ENCODE measurements at regions not wholly inside any gene's neighbourhood (a gene's known extent, or its start where the extent isn't known, plus 50 kb on each side); places are given as distances from the start of the nearest gene placed in this dataset.

DNA sequence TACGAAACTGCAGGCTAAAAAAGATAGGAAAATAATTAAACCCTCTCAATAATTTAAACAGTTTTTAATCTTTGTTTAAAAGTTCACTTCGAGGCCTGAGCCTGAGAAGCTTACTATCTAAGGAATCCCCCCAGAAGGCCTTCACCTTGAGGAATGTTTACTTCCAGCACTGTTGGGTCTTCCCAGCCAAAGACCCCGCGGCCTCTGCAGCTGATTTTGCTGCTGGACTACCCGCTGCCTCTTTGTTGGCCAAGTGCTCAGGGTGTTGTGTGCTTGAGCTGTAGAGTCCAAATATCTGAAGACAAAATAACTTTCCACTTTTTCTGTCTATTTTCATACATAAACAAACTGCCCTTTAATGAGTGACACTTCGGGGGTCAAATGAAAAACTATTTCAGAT is 292.7 kb downstream of the GLRX3 start:
- Histone ChIP-seq H3K36me3 (no peaks in the 10 kb centered on the region), H3K4me3 (no peak overlapping the region), H3K9me3 (peaks cover 0 to 5% (median 0%) of the 10 kb centered on the region in 4 donors)

DNA sequence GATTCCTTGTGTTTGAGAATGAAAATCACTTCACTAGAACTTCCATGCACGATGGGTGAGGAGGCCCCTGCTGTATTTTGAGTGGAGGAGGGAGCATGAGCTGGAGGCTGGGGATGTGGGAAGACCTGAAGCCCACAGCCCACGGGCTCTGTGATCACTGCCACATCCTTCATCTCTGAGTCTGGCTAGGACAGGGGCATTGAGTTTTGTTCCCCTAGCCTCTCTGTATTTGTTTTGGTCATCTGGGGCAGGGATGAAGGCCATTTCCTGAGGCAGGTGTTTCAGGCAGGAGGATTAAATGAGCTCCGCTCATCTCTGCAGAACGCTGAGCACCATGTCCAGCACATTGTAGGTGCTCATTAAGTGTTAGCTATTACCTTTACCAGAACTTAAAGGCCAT is 293.6 kb downstream of the GLRX3 start:
- Histone ChIP-seq H3K36me3 (no peaks in the 10 kb centered on the region), H3K4me1 (no peaks in the 10 kb centered on the region), H3K27me3 (no peaks in the 10 kb centered on the region), H3K27ac (no peak overlapping the region), H3K9me3 (peaks cover 0 to 10% (median 0%) of the 10 kb centered on the region in 4 donors), H3K4me3 (no peak overlapping the region)
- WGBS, 2 donors, result 78 to 90% methylated on average over 4 of the region's 4 CpGs
- TF ChIP-seq EP300 (IDR thresholded peaks at IDR 0.05) (no peak), POLR2A (IDR thresholded peaks at IDR 0.05) (no peak)
- TF ChIP-seq, protein P1, sequence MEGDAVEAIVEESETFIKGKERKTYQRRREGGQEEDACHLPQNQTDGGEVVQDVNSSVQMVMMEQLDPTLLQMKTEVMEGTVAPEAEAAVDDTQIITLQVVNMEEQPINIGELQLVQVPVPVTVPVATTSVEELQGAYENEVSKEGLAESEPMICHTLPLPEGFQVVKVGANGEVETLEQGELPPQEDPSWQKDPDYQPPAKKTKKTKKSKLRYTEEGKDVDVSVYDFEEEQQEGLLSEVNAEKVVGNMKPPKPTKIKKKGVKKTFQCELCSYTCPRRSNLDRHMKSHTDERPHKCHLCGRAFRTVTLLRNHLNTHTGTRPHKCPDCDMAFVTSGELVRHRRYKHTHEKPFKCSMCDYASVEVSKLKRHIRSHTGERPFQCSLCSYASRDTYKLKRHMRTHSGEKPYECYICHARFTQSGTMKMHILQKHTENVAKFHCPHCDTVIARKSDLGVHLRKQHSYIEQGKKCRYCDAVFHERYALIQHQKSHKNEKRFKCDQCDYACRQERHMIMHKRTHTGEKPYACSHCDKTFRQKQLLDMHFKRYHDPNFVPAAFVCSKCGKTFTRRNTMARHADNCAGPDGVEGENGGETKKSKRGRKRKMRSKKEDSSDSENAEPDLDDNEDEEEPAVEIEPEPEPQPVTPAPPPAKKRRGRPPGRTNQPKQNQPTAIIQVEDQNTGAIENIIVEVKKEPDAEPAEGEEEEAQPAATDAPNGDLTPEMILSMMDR (IDR thresholded peaks at IDR 0.05), result no peak
- DNase-seq (ENCODE audit: low spot score in 2 of 2), result no peak

More for the DNA sequence above, 292.7 kb downstream of the GLRX3 start:
- H3K27ac ChIP-seq, result no peak overlapping the region
- no peaks in the 10 kb centered on the region for H3K27me3 ChIP-seq
- no peak for DNase-seq (ENCODE audit: low spot score in 2 of 2)
- 77 to 78% methylated on average over 6 of the region's 6 CpGs for WGBS, 2 donors
- H3K4me1 ChIP-seq, result no peaks in the 10 kb centered on the region
- TF ChIP-seq, protein P1 (IDR thresholded peaks at IDR 0.05), result no peak
- no peak for TF ChIP-seq POLR2A (IDR thresholded peaks at IDR 0.05)

DNA sequence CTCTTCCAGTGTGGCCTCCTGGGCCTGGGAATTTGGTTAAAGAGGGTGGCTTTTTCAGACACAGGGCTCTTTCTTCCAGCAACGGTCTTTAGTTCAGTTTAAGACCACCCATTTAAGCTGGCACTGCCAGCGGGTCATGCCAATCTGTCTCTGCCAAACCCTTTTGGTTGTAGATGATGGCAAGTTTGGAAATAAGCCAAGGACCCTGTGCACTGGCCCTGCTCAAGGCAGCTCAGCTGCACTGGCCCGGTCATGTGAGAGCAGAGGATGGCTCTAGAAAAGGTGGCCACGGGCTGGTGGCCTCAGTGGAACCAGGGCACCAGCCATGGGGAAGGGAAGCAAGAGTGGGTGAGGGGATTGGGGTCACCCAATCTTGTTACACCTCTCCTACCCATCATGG is 294.1 kb downstream of the GLRX3 start:
- WGBS, 2 donors, result 76 to 79% methylated on average over 4 of the region's 4 CpGs
- no peak for TF ChIP-seq POLR2A (IDR thresholded peaks at IDR 0.05)
- no peak for TF ChIP-seq EP300 (IDR thresholded peaks at IDR 0.05)
- TF ChIP-seq, protein P1 (IDR thresholded peaks at IDR 0.05), result no peak
- Histone ChIP-seq H3K36me3 (no peaks in the 10 kb centered on the region), H3K9me3 (peaks cover 0 to 10% (median 0%) of the 10 kb centered on the region in 4 donors), H3K27ac (no peak overlapping the region), H3K27me3 (no peaks in the 10 kb centered on the region), H3K4me3 (no peak overlapping the region), H3K4me1 (no peaks in the 10 kb centered on the region)
- no peak for DNase-seq (ENCODE audit: low spot score in 2 of 2)

DNA sequence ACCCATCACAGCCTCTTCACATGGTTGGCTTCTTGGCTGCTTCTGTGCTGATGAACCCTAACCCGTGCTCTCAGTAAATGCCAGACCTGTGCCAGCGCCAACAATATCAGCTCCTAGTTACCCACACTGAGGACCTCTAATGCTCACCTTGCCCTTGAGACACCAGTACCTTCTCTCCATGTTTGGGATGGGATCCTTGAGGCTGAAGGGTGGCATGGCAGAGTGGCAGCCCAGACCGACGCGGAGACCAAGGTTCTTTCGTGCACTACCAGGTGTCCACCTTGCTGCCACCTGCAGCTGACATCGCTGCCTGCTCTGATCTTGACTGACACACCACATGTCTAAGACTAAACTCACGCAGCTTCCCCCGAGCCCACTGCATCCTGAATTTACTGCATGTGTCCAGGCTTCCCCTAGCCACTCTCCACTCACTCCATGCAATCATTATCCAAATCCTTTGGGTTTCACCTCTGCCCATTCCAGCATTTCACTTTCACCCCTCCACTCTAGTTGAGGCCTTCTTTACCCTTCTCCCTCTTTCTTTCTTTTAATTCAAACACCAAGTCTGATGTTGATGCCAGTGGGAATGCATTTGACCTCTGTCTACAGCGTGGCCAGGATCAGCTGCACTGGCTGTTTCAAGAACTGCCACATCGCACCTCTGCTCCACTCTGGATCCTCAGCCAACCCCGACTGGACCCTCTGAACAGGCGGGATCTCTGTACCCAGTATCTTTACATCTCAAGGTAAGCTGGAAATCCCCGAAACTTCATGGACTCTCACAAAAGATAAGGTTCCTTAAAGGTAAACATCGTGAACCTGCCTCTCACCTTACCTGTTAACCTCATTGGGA is 294.9 kb downstream of the GLRX3 start:
- no peak overlapping the region for H3K4me3 ChIP-seq
- WGBS, 2 donors, result 91 to 92% methylated on average over 15 of the region's 15 CpGs
- no peak for DNase-seq (ENCODE audit: low spot score in 2 of 2)

DNA sequence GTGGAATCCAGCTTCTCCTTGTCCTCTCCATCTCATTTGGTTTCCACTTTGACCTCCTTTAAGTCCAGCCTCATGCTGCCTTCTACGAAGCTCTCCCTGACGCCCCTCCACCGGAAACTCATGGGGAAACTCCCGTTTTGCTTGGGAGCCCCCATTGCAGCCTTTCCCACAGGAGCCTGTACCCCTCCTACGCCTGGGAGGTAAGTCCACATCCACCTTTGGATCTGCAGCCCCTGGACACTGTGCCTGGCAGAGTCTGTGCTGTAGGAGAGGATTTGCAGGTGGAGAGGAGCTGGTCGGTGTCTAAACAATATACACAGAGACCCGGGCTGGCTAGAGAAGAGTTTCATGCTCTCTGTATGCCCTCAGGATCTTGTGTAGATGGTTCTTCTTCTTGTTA is 296.1 kb downstream of the GLRX3 start:
- 81 to 88% methylated on average over 7 of the region's 7 CpGs for WGBS, 2 donors
- TF ChIP-seq EP300 (IDR thresholded peaks at IDR 0.05) (no peak), POLR2A (IDR thresholded peaks at IDR 0.05) (no peak)
- TF ChIP-seq, protein P1 (IDR thresholded peaks at IDR 0.05), result no peak
- H3K27me3 ChIP-seq, result no peaks in the 10 kb centered on the region
- H3K4me3 ChIP-seq, result no peak overlapping the region
- no peak overlapping the region for H3K27ac ChIP-seq
- no peaks in the 10 kb centered on the region for H3K36me3 ChIP-seq
- H3K9me3 ChIP-seq, result peaks cover 0 to 18% (median 0%) of the 10 kb centered on the region in 4 donors
- H3K4me1 ChIP-seq, result no peaks in the 10 kb centered on the region
- no peak for DNase-seq (ENCODE audit: low spot score in 2 of 2)

More for the DNA sequence above, 294.9 kb downstream of the GLRX3 start:
- Histone ChIP-seq H3K36me3 (no peaks in the 10 kb centered on the region), H3K27me3 (no peaks in the 10 kb centered on the region), H3K4me1 (no peaks in the 10 kb centered on the region), H3K27ac (no peak overlapping the region), H3K9me3 (peaks cover 0 to 14% (median 0%) of the 10 kb centered on the region in 4 donors)
- no peak for TF ChIP-seq EP300 (IDR thresholded peaks at IDR 0.05)
- TF ChIP-seq POLR2A (IDR thresholded peaks at IDR 0.05), result no peak
- TF ChIP-seq, protein P1 (IDR thresholded peaks at IDR 0.05), result no peak
